ENCODE measurements at regions not wholly inside any gene's neighbourhood (a gene's known extent, or its start where the extent isn't known, plus 50 kb on each side); places are given as distances from the start of the nearest gene placed in this dataset.

- Histone ChIP-seq H3K36me3 (ENCODE audit: insufficient read depth, low read length) (no peaks in the 10 kb centered on the region), H3K4me3 (ENCODE audit: low read length) (no peak overlapping the region), H3K27ac (ENCODE audit: low read depth in 1 of 2, low read length in 2 of 2) (no peak overlapping the region), H3K9me3 (ENCODE audit: control insufficient read depth in 1 of 2, insufficient read depth in 1 of 2, low read length in 2 of 2) (no peaks in the 10 kb centered on the region), H3K27me3 (ENCODE audit: control insufficient read depth in 1 of 2, insufficient read depth in 2 of 2, low read length in 2 of 2) (peaks cover 6 to 9% of the 10 kb centered on the region in 2 experiments), H3K4me1 (ENCODE audit: insufficient read depth, low read length) (no peaks in the 10 kb centered on the region)
- Mint-ChIP-seq H3K9me3 (no peaks in the 10 kb centered on the region), H3K4me3 (no peak overlapping the region), H3K27ac (no peak overlapping the region), H3K27me3 (peaks cover 13% of the 10 kb centered on the region), H3K4me1 (ENCODE audit: low read depth) (no peaks in the 10 kb centered on the region), H3K36me3 (ENCODE audit: low read depth) (no peaks in the 10 kb centered on the region)
- TF ChIP-seq, protein P1, sequence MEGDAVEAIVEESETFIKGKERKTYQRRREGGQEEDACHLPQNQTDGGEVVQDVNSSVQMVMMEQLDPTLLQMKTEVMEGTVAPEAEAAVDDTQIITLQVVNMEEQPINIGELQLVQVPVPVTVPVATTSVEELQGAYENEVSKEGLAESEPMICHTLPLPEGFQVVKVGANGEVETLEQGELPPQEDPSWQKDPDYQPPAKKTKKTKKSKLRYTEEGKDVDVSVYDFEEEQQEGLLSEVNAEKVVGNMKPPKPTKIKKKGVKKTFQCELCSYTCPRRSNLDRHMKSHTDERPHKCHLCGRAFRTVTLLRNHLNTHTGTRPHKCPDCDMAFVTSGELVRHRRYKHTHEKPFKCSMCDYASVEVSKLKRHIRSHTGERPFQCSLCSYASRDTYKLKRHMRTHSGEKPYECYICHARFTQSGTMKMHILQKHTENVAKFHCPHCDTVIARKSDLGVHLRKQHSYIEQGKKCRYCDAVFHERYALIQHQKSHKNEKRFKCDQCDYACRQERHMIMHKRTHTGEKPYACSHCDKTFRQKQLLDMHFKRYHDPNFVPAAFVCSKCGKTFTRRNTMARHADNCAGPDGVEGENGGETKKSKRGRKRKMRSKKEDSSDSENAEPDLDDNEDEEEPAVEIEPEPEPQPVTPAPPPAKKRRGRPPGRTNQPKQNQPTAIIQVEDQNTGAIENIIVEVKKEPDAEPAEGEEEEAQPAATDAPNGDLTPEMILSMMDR (IDR thresholded peaks at IDR 0.05) = no peak
- ChIA-PET CTCF (no interaction called here), POLR2A (no interaction called here)
- DNase-seq (no peak), ATAC-seq (ENCODE audit: poor library complexity) (no peak)
- intact Hi-C loops (cut with DNase I, micrococcal nuclease) = no loop called here
These were observed 188.4 kb upstream of the MAST4 start for GRCh38 chr5:66407765-66408164.

GRCh38 chr5:66408576-66408975 is 187.6 kb upstream of the MAST4 start:
- Mint-ChIP-seq H3K9me3 (no peaks in the 10 kb centered on the region), H3K27ac (no peak overlapping the region), H3K4me1 (ENCODE audit: low read depth) (no peaks in the 10 kb centered on the region), H3K36me3 (ENCODE audit: low read depth) (no peaks in the 10 kb centered on the region), H3K4me3 (no peak overlapping the region), H3K27me3 (peaks cover 13% of the 10 kb centered on the region)
- ATAC-seq (ENCODE audit: poor library complexity) = no peak
- Histone ChIP-seq H3K4me1 (ENCODE audit: insufficient read depth, low read length) (no peaks in the 10 kb centered on the region), H3K9me3 (ENCODE audit: control insufficient read depth in 1 of 2, insufficient read depth in 1 of 2, low read length in 2 of 2) (no peaks in the 10 kb centered on the region), H3K4me3 (ENCODE audit: low read length) (no peak overlapping the region), H3K36me3 (ENCODE audit: insufficient read depth, low read length) (no peaks in the 10 kb centered on the region), H3K27me3 (ENCODE audit: control insufficient read depth in 1 of 2, insufficient read depth in 2 of 2, low read length in 2 of 2) (peaks cover 6 to 9% of the 10 kb centered on the region in 2 experiments), H3K27ac (ENCODE audit: low read depth in 1 of 2, low read length in 2 of 2) (no peak overlapping the region)
- no peak for DNase-seq
- CTCF ChIA-PET = no interaction called here
- TF ChIP-seq, protein P1 (IDR thresholded peaks at IDR 0.05) = no peak
- POLR2A ChIA-PET = no interaction called here
- intact Hi-C loops (cut with DNase I, micrococcal nuclease) = no loop called here

DNA sequence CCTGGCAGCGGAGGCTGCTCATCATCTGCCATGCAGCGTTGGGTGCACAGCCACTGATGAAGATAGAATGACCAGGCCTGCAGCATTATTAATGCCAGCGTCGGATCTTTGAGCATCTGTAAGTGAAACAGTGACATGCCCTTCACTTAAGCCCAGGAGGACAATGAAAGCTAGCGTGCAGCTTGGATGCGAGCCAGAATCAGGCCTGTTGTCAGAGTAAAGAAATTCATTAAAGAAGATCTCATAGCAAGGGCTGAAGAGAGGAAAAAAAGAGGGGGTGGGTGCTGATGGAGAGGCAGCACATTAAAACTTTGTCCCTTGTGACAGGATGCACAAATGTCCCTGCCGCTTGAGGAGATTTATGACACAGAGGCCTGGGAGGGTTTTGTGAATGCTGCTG is 186.1 kb upstream of the MAST4 start:
- H3K9me3 Mint-ChIP-seq = no peaks in the 10 kb centered on the region
- peaks cover 9% of the 10 kb centered on the region for H3K27me3 Mint-ChIP-seq
- ChIA-PET CTCF (no interaction called here), POLR2A (no interaction called here)
- intact Hi-C loops (cut with DNase I, micrococcal nuclease) = no loop called here
- Histone ChIP-seq H3K9me3 (ENCODE audit: control insufficient read depth in 1 of 2, insufficient read depth in 1 of 2, low read length in 2 of 2) (no peaks in the 10 kb centered on the region), H3K27me3 (ENCODE audit: control insufficient read depth in 1 of 2, insufficient read depth in 2 of 2, low read length in 2 of 2) (peaks cover 6 to 9% of the 10 kb centered on the region in 2 experiments), H3K36me3 (ENCODE audit: insufficient read depth, low read length) (no peaks in the 10 kb centered on the region), H3K27ac (ENCODE audit: low read depth in 1 of 2, low read length in 2 of 2) (no peak overlapping the region), H3K4me3 (ENCODE audit: low read length) (no peak overlapping the region), H3K4me1 (ENCODE audit: insufficient read depth, low read length) (no peaks in the 10 kb centered on the region)
- no peak overlapping the region for H3K4me3 Mint-ChIP-seq
- H3K4me1 Mint-ChIP-seq (ENCODE audit: low read depth) = no peaks in the 10 kb centered on the region
- TF ChIP-seq, protein P1 (IDR thresholded peaks at IDR 0.05) = no peak
- DNase-seq (no peak), ATAC-seq (ENCODE audit: poor library complexity) (no peak)
- no peaks in the 10 kb centered on the region for H3K36me3 Mint-ChIP-seq (ENCODE audit: low read depth)
- no peak overlapping the region for H3K27ac Mint-ChIP-seq
